GM23248 (cell line): ENCODE measurements at regions not wholly inside any gene's neighbourhood (a gene's known extent, or its start where the extent isn't known, plus 50 kb on each side); places are given as distances from the start of the nearest gene placed in this dataset.
A peak's percentile ranks its signal among the peaks of the same experiment; 100 is the strongest.

Source experiments
- DNase-seq: peaks from one replicate; pipeline ENCODE4 v3.0.0-alpha.2; 2015
- H2AFZ ChIP-seq: fragments of 200-600 bp; sonication (generic); 2 replicates; pipeline ENCODE4 v1.6.1; 2016; ENCODE audit warnings: antibody characterized with exemption
- H3F3A ChIP-seq: fragments of 200-600 bp; sonication (generic); 2 replicates; pipeline ENCODE4 v1.6.1; 2016; ENCODE audit warnings: mild to moderate bottlenecking, antibody characterized with exemption, mixed run types; ENCODE audit not compliant: insufficient read depth
- H3K27ac ChIP-seq: fragments of 200-600 bp; sonication (generic); 2 replicates; pipeline ENCODE4 v1.5.1; 2016; ENCODE audit warnings: mild to moderate bottlenecking
- H3K27me3 ChIP-seq: fragments of 200-600 bp; sonication (generic); replicated peaks from 2 replicates; pipeline ENCODE4 v1.6.1; 2016; ENCODE audit warnings: mild to moderate bottlenecking; ENCODE audit not compliant: insufficient read depth
- H3K36me3 ChIP-seq: fragments of 200-600 bp; sonication (generic); 2 replicates; pipeline ENCODE4 v1.6.1; 2016; ENCODE audit warnings: low read depth, mild to moderate bottlenecking
- H3K4me1 ChIP-seq: fragments of 200-600 bp; sonication (generic); 2 replicates; pipeline ENCODE4 v1.6.1; 2016; ENCODE audit warnings: mild to moderate bottlenecking; ENCODE audit not compliant: insufficient read depth
- H3K4me2 ChIP-seq: fragments of 200-600 bp; sonication (generic); one replicate; pipeline ENCODE4 v1.6.1; 2016; ENCODE audit warnings: mild to moderate bottlenecking; ENCODE audit not compliant: unreplicated experiment
- H3K4me3 ChIP-seq: fragments of 200-600 bp; sonication (generic); 2 replicates; pipeline ENCODE4 v1.5.1; 2016; ENCODE audit warnings: mild to moderate bottlenecking
- H3K79me2 ChIP-seq: fragments of 200-600 bp; sonication (generic); 2 replicates; pipeline ENCODE4 v1.6.1; 2016; ENCODE audit warnings: mild to moderate bottlenecking; ENCODE audit not compliant: insufficient read depth
- H3K9ac ChIP-seq: fragments of 200-600 bp; sonication (generic); 2 replicates; pipeline ENCODE4 v1.6.1; 2016; ENCODE audit warnings: mild to moderate bottlenecking
- H3K9me2 ChIP-seq: fragments of 200-600 bp; sonication (generic); 2 replicates; pipeline ENCODE4 v1.6.1; 2016; ENCODE audit warnings: mixed run types, mild to moderate bottlenecking, moderate library complexity; ENCODE audit not compliant: insufficient read depth
- H3K9me3 ChIP-seq: fragments of 200-600 bp; sonication (generic); one replicate; pipeline ENCODE4 v1.6.1; 2017; ENCODE audit warnings: low read depth
- H4K20me1 ChIP-seq: fragments of 200-600 bp; sonication (generic); 2 replicates; pipeline ENCODE4 v1.6.0; 2016; ENCODE audit not compliant: insufficient read depth
- EZH2 ChIP-seq: fragments of 200-600 bp; sonication (generic); IDR thresholded peaks from 2 replicates; pipeline ENCODE4 v1.6.1; 2018; ENCODE audit warnings: antibody characterized with exemption, mild to moderate bottlenecking; ENCODE audit not compliant: insufficient read depth, poor library complexity, severe bottlenecking
- EZH2phosphoT487 ChIP-seq: fragments of 200-600 bp; sonication (generic); IDR thresholded peaks from 2 replicates; pipeline ENCODE4 v1.6.1; 2018; ENCODE audit warnings: antibody characterized with exemption, moderate library complexity, mild to moderate bottlenecking, low read depth; ENCODE audit not compliant: insufficient read depth
- WGBS, 2 experiments: methylation state at CpG; one replicate each; pipeline ENCODE4 v1.1.6; 2015 to 2017; ENCODE audit warnings: low lambda C conversion rate in 2 of 2, low coverage in 1 of 2; ENCODE audit errors: missing lambda C conversion rate in 2 of 2; 5-methylcytosine and 5-hydroxymethylcytosine counted together
- in situ Hi-C: fragments of 300-500 bp; cut with MboI; formaldehyde crosslinking; loops from 2 replicates; pipeline ENCODE4 v1.15.0; 2020

DNA sequence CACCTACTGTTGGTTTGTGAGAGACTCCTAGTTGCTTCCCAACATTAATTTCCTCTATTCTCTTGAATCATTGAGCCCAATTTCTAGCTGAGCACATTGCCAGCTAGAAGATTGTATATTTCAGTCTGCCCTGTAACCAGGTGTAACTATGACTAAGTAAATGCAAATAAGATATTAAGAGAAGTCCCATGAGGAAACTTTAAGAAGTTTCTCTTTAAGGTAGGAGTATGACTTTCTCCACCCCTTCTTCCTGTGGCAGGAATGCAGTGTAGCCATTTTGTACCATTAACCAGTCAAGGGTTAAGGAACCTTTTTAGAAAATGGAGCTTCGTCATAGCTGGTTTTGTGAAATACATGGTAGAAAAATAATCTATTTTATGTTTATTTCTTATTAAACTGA is 534.2 kb upstream of the RGS18 start:
- H3K79me2 ChIP-seq = no peaks in the 10 kb centered on the region
- H3K27ac ChIP-seq = no peak overlapping the region
- DNase-seq = no peak
- no peaks in the 10 kb centered on the region for H4K20me1 ChIP-seq
- TF ChIP-seq EZH2 (no peak), EZH2phosphoT487 (no peak)
- H2AFZ ChIP-seq = no peak overlapping the region
- H3K9ac ChIP-seq = no peak overlapping the region
- H3K4me3 ChIP-seq = no peak overlapping the region
- in situ Hi-C loops = no loop called here
- no peak overlapping the region for H3K4me2 ChIP-seq
- no peaks in the 10 kb centered on the region for H3K9me2 ChIP-seq
- no peaks in the 10 kb centered on the region for H3K36me3 ChIP-seq
- H3K27me3 ChIP-seq = no peaks in the 10 kb centered on the region
- 28 to 29% methylated on average over 1 of the region's 1 CpG for WGBS, 2 experiments
- H3F3A ChIP-seq = no peaks in the 10 kb centered on the region
- H3K4me1 ChIP-seq = no peaks in the 10 kb centered on the region
- H3K9me3 ChIP-seq = no peaks in the 10 kb centered on the region

- in situ Hi-C loops = no loop called here
- no peaks in the 10 kb centered on the region for H3K9me2 ChIP-seq
- H3K9me3 ChIP-seq = no peaks in the 10 kb centered on the region
- H2AFZ ChIP-seq = no peak overlapping the region
- DNase-seq = no peak
- TF ChIP-seq EZH2phosphoT487 (no peak), EZH2 (no peak)
- no peaks in the 10 kb centered on the region for H3K4me1 ChIP-seq
- H3K4me3 ChIP-seq = no peak overlapping the region
- no peak overlapping the region for H3K4me2 ChIP-seq
- H3F3A ChIP-seq = no peaks in the 10 kb centered on the region
- no peaks in the 10 kb centered on the region for H3K27me3 ChIP-seq
- H3K36me3 ChIP-seq = no peaks in the 10 kb centered on the region
- no peaks in the 10 kb centered on the region for H3K79me2 ChIP-seq
- H4K20me1 ChIP-seq = no peaks in the 10 kb centered on the region
- H3K27ac ChIP-seq = no peak overlapping the region
- no peak overlapping the region for H3K9ac ChIP-seq
These were observed 528.4 kb upstream of the RGS18 start for GRCh38 chr1:191629836-191630235.

DNA sequence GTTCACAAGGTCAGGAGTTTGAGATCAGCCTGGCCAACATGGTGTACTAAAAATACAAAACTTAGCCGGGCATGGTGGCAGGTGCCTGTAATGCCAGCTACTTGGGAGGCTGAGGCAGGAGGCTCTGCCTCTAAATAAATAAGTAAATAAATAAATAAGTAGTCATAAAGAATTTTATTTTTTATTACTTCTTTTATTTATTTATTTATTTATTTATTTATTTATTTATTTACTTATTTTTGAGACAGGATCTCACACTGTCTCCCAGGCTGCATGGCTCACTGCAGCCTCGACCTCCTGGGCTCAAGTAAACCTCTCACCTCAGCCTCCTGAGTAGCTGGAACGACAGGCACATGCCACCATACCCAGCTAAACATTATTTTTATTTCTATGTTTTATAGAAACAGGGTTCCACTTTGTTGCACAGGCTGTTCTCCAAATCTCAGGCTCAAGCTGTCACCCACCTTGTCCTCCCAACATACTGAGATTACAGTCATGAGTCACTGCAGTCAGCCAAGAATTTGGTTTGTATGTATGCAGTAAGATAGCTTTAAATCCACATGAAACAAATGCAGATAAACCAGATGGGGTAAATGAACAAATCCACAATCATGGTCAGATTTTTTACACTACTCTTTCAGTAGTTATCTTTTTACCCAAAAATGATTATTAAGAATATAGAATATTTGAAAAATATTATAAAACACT is 523.3 kb upstream of the RGS18 start:
- in situ Hi-C loops = no loop called here
- H3K4me2 ChIP-seq = no peak overlapping the region
- 25 to 28% methylated on average over 3 of the region's 3 CpGs for WGBS, 2 experiments
- no peaks in the 10 kb centered on the region for H3F3A ChIP-seq
- no peak overlapping the region for H3K4me3 ChIP-seq
- H4K20me1 ChIP-seq = no peaks in the 10 kb centered on the region
- no peaks in the 10 kb centered on the region for H3K9me3 ChIP-seq
- no peaks in the 10 kb centered on the region for H3K9me2 ChIP-seq
- no peaks in the 10 kb centered on the region for H3K79me2 ChIP-seq
- H3K27me3 ChIP-seq = no peaks in the 10 kb centered on the region
- H2AFZ ChIP-seq = no peak overlapping the region
- H3K36me3 ChIP-seq = no peaks in the 10 kb centered on the region
- no peak for TF ChIP-seq EZH2phosphoT487
- TF ChIP-seq EZH2 = no peak
- no peaks in the 10 kb centered on the region for H3K4me1 ChIP-seq
- H3K27ac ChIP-seq = no peak overlapping the region
- H3K9ac ChIP-seq = no peak overlapping the region
- DNase-seq = no peak

DNA sequence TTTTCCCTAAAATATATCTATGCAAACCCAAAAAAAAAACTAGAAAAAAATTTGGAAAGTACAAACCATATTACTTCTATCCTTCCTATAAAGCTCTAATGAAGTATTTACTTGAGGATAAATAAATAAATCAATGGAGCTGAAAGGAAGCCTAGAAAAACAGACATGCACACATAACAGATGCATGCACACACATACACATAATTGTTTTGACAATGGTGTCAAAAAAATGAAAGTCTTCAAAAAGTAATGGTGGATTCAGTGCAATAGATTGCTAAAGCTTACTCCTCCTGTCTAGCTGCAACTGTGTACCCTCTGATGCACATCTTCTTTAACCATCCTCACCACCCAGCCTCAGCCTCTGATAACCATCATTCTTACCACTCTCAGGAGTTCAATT is 521.9 kb upstream of the RGS18 start:
- no peak overlapping the region for H2AFZ ChIP-seq
- in situ Hi-C loops = no loop called here
- no peaks in the 10 kb centered on the region for H3F3A ChIP-seq
- H3K27ac ChIP-seq = no peak overlapping the region
- H3K9ac ChIP-seq = no peak overlapping the region
- H3K4me1 ChIP-seq = no peaks in the 10 kb centered on the region
- no peak overlapping the region for H3K4me2 ChIP-seq
- no peaks in the 10 kb centered on the region for H3K36me3 ChIP-seq
- no peak for DNase-seq
- H4K20me1 ChIP-seq = no peaks in the 10 kb centered on the region
- H3K4me3 ChIP-seq = no peak overlapping the region
- H3K79me2 ChIP-seq = no peaks in the 10 kb centered on the region
- H3K27me3 ChIP-seq = no peaks in the 10 kb centered on the region
- TF ChIP-seq EZH2phosphoT487 = no peak
- TF ChIP-seq EZH2 = no peak
- H3K9me2 ChIP-seq = no peaks in the 10 kb centered on the region
- H3K9me3 ChIP-seq = no peaks in the 10 kb centered on the region

GRCh38 chr1:191641420-191642260 is 516.6 kb upstream of the RGS18 start:
- no peaks in the 10 kb centered on the region for H3K4me1 ChIP-seq
- no peak for TF ChIP-seq EZH2phosphoT487
- no peak for TF ChIP-seq EZH2
- no peaks in the 10 kb centered on the region for H4K20me1 ChIP-seq
- peak; percentile 2 for DNase-seq
- no peaks in the 10 kb centered on the region for H3K27me3 ChIP-seq
- no peak overlapping the region for H2AFZ ChIP-seq
- in situ Hi-C loops = no loop called here
- no peak overlapping the region for H3K4me3 ChIP-seq
- WGBS, 2 experiments = 23 to 25% methylated on average over 9 of the region's 9 CpGs
- H3K9ac ChIP-seq = no peak overlapping the region
- H3K4me2 ChIP-seq = no peak overlapping the region
- H3K27ac ChIP-seq = no peak overlapping the region
- H3K36me3 ChIP-seq = no peaks in the 10 kb centered on the region
- H3K9me3 ChIP-seq = no peaks in the 10 kb centered on the region
- no peaks in the 10 kb centered on the region for H3K79me2 ChIP-seq
- no peaks in the 10 kb centered on the region for H3K9me2 ChIP-seq
- H3F3A ChIP-seq = no peaks in the 10 kb centered on the region
